GM18909 (cell line): ENCODE measurements at regions not wholly inside any gene's neighbourhood (a gene's known extent, or its start where the extent isn't known, plus 50 kb on each side); places are given as distances from the start of the nearest gene placed in this dataset.
A peak's percentile ranks its signal among the peaks of the same experiment; 100 is the strongest.
"Not testable (repeated sequence)": the region's sequence is repeated elsewhere in the genome, so short reads cannot be mapped to it uniquely, and the experiment has no call there.

ENCODE experiments used
- ATAC-seq: cut with Tn5 transposase; IDR thresholded peaks from one replicate; pipeline ENCODE4 v1.9.1; 2021; ENCODE audit warnings: mild to moderate bottlenecking; ENCODE audit not compliant: unreplicated experiment, poor library complexity

- ATAC-seq, result no peak
These were observed 149.9 kb upstream of the RORA start for GRCh38 chr15:61379005-61379404.

DNA sequence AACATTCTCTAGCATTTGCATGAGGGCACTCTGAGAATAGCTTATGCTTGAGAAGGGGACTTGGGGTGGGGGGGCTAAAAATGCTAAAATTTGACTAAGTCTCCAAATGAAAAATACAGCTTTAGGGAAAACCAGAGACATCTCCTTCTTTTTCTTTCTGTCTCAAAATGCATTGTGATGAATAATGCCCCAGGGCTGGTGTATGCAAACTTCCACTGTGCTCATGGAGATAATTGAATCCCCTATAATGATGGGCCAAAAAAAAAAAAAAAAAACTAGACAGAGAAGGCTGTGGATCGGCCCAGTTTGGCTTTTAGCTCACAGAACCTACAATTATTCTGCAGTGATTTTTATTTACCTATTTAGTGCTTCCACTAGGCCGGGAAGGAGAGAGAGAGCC lies 147.9 kb upstream of the RORA start:
- ATAC-seq, result no peak

GRCh38 chr15:61376516-61376915 lies 147.4 kb upstream of the RORA start:
- ATAC-seq, result no peak

GRCh38 chr15:61374848-61375247 lies 145.7 kb upstream of the RORA start:
- ATAC-seq, result no peak

GRCh38 chr15:61367953-61368352 lies 138.9 kb upstream of the RORA start:
- ATAC-seq, result no peak

- ATAC-seq, result no peak
These were observed 135.8 kb upstream of the RORA start for GRCh38 chr15:61364871-61365270.

DNA sequence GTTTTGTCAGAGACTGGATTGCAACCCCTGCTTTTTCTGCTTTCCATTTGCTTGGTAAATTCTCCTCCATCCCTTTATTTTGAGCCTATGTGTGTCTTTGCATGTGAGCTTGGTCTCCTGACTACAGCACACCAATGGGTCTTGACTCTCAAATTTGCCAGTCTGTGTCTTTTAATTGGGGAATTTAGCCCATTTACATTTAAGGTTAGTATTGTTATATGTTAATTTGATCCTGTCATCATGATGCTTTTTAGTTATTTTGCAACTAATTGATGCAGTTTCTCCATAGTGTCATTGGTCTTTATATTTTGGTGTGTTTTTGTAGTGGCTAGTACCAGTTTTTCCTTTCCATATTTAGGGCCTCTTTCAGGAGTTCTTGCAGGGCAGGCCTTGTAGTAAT lies 133.8 kb upstream of the RORA start:
- ATAC-seq, result not testable (repeated sequence)

GRCh38 chr15:61344293-61344692 lies 115.2 kb upstream of the RORA start:
- ATAC-seq, result no peak

DNA sequence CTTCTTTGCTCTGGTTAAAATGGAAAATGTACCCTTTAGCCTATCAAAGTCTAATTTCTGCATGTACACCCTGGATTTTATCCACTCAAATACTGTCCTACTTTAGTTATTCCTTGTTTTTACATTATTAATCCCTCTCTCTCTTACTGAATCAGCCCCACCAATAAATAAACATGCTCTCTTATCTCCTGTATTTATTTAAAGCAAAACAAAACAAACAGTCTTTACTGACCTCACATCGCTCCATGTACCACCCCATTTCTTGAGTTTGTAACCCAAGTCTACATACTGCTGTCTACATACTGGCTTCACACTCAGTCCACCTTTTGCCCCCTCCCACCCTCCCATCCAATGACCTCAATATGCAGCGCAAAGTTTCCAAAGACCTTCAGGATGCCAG lies 113.3 kb upstream of the RORA start:
- no peak for ATAC-seq

DNA sequence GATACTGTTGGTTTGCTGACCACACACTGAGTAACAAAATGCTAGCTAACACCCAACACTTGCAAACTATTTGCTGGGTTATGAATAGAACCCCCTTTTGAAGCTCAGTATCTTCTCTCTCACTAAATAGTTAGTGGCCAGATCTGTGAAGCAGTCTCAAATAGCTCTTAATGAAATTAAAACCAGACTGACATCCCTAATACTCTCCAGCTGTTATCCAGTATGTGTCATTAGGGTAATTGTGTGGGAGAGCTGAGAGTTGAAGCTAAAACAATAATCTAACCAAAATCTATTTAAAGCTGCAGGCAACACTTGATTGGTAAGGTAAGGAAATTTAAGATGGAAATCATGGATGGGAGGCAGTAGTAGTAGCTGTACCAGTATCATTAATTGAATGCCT lies 110.4 kb upstream of the RORA start:
- ATAC-seq, result no peak

- no peak for ATAC-seq
These were observed 108.4 kb upstream of the RORA start for GRCh38 chr15:61337541-61337940.

DNA sequence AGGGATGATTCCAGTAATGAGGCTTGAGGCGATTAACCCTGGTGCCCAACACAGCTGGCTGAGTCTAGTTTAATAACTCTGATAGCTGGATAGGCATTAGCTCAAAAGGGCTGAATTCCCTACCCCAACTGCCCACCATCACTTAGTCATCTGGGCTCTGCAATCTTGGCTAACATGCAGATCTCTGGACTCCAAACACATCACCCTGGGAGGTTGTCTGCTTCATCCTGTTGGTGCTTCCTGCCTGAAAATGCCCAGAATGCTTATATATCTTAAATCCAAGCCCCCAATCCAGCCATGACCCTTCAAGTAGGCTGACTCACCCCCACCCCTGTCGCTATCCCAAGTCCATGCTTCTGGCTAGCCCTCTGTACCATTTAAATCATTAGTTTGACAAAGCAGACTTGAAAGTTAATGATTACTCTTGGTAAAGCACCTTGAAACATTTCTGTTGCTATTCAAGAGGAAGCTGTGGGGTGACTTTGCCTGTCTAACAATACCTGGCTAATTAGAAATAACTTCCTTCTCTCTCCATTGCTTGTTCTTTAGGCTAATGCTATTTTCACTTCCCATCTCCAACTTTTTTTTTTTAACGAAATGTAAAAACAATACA lies 107.0 kb upstream of the RORA start:
- peak; percentile 70 for ATAC-seq

DNA sequence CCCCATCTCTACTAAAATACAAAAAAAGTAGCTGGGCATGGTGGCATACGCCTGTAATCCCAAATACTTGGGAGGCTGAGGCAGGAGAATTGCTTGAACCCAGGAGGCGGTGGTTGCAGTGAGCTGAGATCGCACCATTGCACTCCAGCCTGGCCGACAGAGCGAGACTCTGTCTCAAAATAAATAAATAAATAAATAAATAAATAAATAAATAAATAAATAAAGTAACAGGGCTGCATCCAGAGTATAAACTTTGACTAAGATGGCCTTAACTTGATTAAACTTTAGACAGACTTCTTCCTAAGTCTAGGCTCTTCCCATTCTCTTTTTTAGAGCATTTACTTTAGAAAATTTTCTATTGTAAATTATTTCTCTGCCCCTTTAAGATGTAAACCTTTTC lies 105.6 kb upstream of the RORA start:
- ATAC-seq, result not testable (repeated sequence)

DNA sequence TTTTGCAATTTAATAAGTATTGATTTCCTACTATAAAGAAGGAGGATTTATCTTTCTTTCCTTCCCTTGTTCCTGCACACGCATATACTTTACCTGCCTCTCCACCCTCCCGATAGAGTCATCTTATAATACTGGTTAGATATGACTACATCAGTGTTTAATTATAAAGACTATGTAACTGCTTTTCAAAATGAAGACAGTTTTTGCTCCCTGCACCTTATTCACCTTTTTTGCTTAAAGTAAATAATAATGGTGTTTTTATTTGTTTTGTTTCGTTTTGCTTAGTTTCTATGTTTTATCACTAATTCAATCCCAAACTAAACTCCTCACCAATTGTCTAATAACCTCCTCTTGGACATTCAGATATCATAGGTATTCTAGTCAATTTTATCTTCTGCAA lies 101.9 kb upstream of the RORA start:
- no peak for ATAC-seq

GRCh38 chr15:61327019-61327631 lies 98.0 kb upstream of the RORA start:
- ATAC-seq, result peak; percentile 78

DNA sequence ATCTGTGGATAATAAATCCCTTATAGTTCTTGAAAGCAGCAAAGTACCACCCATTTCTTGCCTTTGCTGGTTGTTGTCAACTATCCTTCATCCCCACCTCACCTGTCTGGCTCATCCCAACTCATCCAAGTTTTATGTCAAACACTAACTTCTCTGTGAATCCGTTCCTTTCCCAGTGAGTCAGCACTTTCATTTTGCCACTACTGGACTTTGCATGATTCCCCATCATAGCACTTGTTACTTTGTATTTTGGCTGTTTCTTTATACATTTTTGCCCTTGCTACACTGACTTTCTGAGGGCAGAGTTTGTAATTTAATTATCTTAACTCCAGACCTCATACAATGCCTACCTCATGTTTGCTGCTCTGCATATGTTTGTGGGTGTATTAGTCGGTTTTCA lies 90.8 kb upstream of the RORA start:
- no peak for ATAC-seq

- no peak for ATAC-seq
These were observed 89.9 kb upstream of the RORA start for GRCh38 chr15:61318802-61319525.

DNA sequence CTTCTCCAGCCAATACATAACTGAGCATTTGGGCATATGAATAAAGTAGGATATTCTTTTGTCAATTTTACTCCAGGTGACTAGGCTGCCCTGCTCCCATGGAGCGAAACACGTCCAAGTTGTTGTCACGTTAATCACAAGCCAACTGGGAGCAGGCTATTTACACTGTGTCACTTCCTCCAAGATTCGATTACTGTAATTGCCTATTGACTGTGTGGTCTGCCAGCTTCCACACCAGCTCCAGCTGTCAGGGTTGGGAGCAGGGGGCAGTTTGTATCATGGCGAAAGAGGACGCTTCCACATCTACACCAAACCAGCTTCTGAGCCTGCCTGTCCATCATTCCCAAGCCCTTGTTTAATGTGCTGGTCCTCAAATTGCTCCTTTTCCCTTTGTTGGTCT lies 89.2 kb upstream of the RORA start:
- ATAC-seq, result no peak

- ATAC-seq, result no peak
These were observed 86.4 kb upstream of the RORA start for GRCh38 chr15:61315471-61315870.

DNA sequence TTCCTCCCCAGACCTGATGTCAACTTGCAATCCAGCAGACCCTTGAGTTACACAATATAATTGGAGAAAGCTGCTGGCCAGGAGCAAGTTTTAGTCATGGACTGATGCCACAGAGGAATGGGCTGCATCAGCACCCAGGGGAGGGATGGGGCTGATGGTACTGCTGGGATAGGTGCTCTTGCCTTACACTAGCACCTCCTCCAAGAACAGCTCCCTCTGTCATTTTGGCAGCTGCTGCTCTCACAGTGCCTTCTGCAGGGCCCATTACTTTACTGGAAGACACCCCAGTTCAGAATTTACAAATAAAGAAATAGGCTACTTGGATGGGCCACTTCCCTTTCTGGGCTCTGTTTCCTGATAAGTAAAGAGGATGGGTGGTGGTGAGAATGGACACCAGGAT lies 85.3 kb upstream of the RORA start:
- ATAC-seq, result no peak

DNA sequence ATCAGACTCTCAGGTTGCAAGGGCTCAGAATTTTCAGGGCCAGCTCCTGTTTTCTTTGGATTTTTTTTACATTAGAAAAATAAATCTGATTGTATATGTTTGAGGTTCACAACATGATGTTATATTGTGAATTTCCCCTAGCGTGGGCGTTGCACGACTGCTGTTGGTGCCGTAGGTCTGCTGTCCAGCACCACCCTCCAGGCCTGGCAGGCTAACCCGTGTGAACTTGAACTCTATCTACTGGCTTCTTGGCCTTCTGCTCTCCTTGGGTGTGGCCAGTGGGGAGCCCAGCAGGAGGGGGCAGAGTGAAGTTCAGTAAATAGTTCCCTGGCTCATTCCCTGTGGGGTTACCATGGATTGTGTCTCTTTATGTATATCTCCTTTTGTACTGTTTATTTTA lies 80.5 kb upstream of the RORA start:
- ATAC-seq, result no peak

- ATAC-seq, result no peak
These were observed 80.0 kb upstream of the RORA start for GRCh38 chr15:61309031-61309511.
